HCT116 (cell line): ENCODE measurements at regions not wholly inside any gene's neighbourhood (a gene's known extent, or its start where the extent isn't known, plus 50 kb on each side); places are given as distances from the start of the nearest gene placed in this dataset.
"Not testable (repeated sequence)": the region's sequence is repeated elsewhere in the genome, so short reads cannot be mapped to it uniquely, and the experiment has no call there.

Source experiments
- ATAC-seq: fragments of 200-7000 bp; cut with Tn5 transposase; 2 replicates; pipeline ENCODE4 v1.9.1; 2020; ENCODE audit warnings: mild to moderate bottlenecking, moderate library complexity
- BruUV-seq: library from RNA; stranded (reverse); fragments of 400-500 nt; replicated peaks from 2 replicates; lab custom pipeline; 2021; lab: Mats Ljungman, UMichigan
- CTCF ChIA-PET: fragments of 300-600 bp; sonication (Branson Sonifier 250); formaldehyde crosslinking; loops from one replicate; lab custom pipeline; 2021; ENCODE audit warnings: antibody characterized with exemption; lab: Charles Lee
- POLR2A ChIA-PET: fragments of 300-600, 350-600 bp; sonication (Branson Sonifier 250); formaldehyde crosslinking; loops from one replicate; lab custom pipeline; 2021; ENCODE audit warnings: antibody characterized with exemption; lab: Charles Lee
- RAD21 ChIA-PET, 2 experiments: fragments of 300-600 bp; sonication (Branson Sonifier 250); formaldehyde crosslinking; loops; one replicate each; lab custom pipeline; 2023; ENCODE audit warnings: low total read pairs in 2 of 2; ENCODE audit not compliant: uncharacterized antibody in 2 of 2, unreplicated experiment in 2 of 2, low non-redundant PET in 1 of 2; lab: Charles Lee
- DNase-seq: peaks from one replicate; pipeline ENCODE4 v3.0.0-alpha.2; 2010; ENCODE audit warnings: low read depth, low spot score
- H2AFZ ChIP-seq: fragments of 200-600 bp; shearing (Covaris generic), sonication (generic); 2 replicates; pipeline ENCODE4 v1.6.1; 2017; ENCODE audit warnings: low read depth, mixed run types, mixed read lengths, antibody characterized with exemption, low read length; ENCODE audit not compliant: poor library complexity, severe bottlenecking
- H3K27ac ChIP-seq: 2 replicates; pipeline ENCODE4 v1.5.1; 2012; ENCODE audit warnings: low read depth, low read length
- H3K27me3 ChIP-seq: fragments of 200-600 bp; sonication (generic); 2 replicates; pipeline ENCODE4 v1.6.1; 2016; ENCODE audit warnings: mixed run types, low read length, mixed read lengths; ENCODE audit not compliant: insufficient read depth
- H3K36me3 ChIP-seq, 2 experiments: fragments of 200-500 bp in 1 of 2; fragments of 200-600 bp in 1 of 2; sonication (Bioruptor generic) in 1 of 2; sonication (generic) in 1 of 2; 2 replicates each; pipeline versions ENCODE4 v1.5.1 to v1.6.1; 2014 to 2016; ENCODE audit warnings: low read length in 2 of 2, inconsistent platforms in 1 of 2, mixed read lengths in 1 of 2, mixed run types in 1 of 2; ENCODE audit not compliant: insufficient read depth in 2 of 2, control insufficient read depth in 1 of 2
- H3K4me1 ChIP-seq, 2 experiments: fragments of 200-600 bp in 1 of 2; sonication (generic) in 1 of 2; 2 replicates each; pipeline versions ENCODE4 v1.5.1 to v1.6.1; 2012 to 2017; ENCODE audit warnings: low read length in 2 of 2, inconsistent platforms in 1 of 2, mild to moderate bottlenecking in 1 of 2, mixed read lengths in 1 of 2, mixed run types in 1 of 2, moderate library complexity in 1 of 2; ENCODE audit not compliant: insufficient read depth in 2 of 2, control insufficient read depth in 1 of 2
- H3K4me2 ChIP-seq: fragments of 200-600 bp; sonication (generic); 2 replicates; pipeline ENCODE4 v1.6.1; 2017; ENCODE audit warnings: mixed run types, low read length, mixed read lengths
- H3K4me3 ChIP-seq, 2 experiments: fragments of 200-600 bp in 1 of 2; sonication (generic) in 1 of 2; replicated peaks in 1 of 2; 2 replicates each; pipeline ENCODE4 v1.5.1; 2011 to 2016; ENCODE audit warnings: low read length in 2 of 2, control low read depth in 1 of 2, low read depth in 1 of 2, mild to moderate bottlenecking in 1 of 2, mixed read lengths in 1 of 2, mixed run types in 1 of 2
- H3K79me2 ChIP-seq: fragments of 200-600 bp; sonication (generic); 2 replicates; pipeline ENCODE4 v1.6.1; 2017; ENCODE audit warnings: mild to moderate bottlenecking, mixed run types, low read length, moderate library complexity, mixed read lengths; ENCODE audit not compliant: insufficient read depth
- H3K9ac ChIP-seq: fragments of 200-600 bp; sonication (generic); 2 replicates; pipeline ENCODE4 v1.6.1; 2016; ENCODE audit warnings: low read length, mixed read lengths
- H3K9me2 ChIP-seq: fragments of 200-600 bp; sonication (generic), shearing (Covaris generic); 2 replicates; pipeline ENCODE4 v1.6.1; 2017; ENCODE audit warnings: mixed run types, mild to moderate bottlenecking, moderate library complexity; ENCODE audit not compliant: insufficient read depth
- H3K9me3 ChIP-seq, 2 experiments: fragments of 200-500 bp in 1 of 2; fragments of 200-600 bp in 1 of 2; sonication (Bioruptor generic) in 1 of 2; sonication (generic) in 1 of 2; 2 replicates each; pipeline ENCODE4 v1.6.1; 2014 to 2017; ENCODE audit warnings: low read length in 2 of 2, mixed read lengths in 2 of 2, inconsistent platforms in 1 of 2, low read depth in 1 of 2, mild to moderate bottlenecking in 1 of 2, mixed run types in 1 of 2, moderate library complexity in 1 of 2; ENCODE audit not compliant: control insufficient read depth in 1 of 2, insufficient read depth in 1 of 2
- H4K20me1 ChIP-seq: fragments of 200-600 bp; sonication (generic), shearing (Covaris generic); 2 replicates; pipeline ENCODE4 v1.6.1; 2017; ENCODE audit warnings: mixed run types, mild to moderate bottlenecking, moderate library complexity; ENCODE audit not compliant: insufficient read depth
- CEBPB ChIP-seq: IDR thresholded peaks from 2 replicates; pipeline ENCODE4 v1.6.1; 2012; ENCODE audit warnings: low read depth
- EGR1 ChIP-seq: IDR thresholded peaks from 2 replicates; pipeline ENCODE4 v1.6.1; 2012; ENCODE audit warnings: low read depth
- EZH2 ChIP-seq: fragments of 200-600 bp; sonication (generic); IDR thresholded peaks from 2 replicates; pipeline ENCODE4 v1.6.1; 2017; ENCODE audit warnings: antibody characterized with exemption, mixed run types
- FOSL1 ChIP-seq: IDR thresholded peaks from 2 replicates; pipeline ENCODE4 v1.6.1; 2012; ENCODE audit warnings: low read depth
- MAX ChIP-seq: IDR thresholded peaks from 2 replicates; pipeline ENCODE4 v1.6.1; 2012
- POLR2A ChIP-seq: IDR thresholded peaks from 2 replicates; pipeline ENCODE4 v1.7.0; 2011; ENCODE audit warnings: borderline replicate concordance; ENCODE audit not compliant: insufficient read depth, insufficient read length; ENCODE audit errors: extremely low read depth
- POLR2AphosphoS5 ChIP-seq: IDR thresholded peaks from 2 replicates; pipeline ENCODE4 v1.6.1; 2011; ENCODE audit warnings: mild to moderate bottlenecking, low read depth, low read length, moderate library complexity
- RAD21 ChIP-seq: IDR thresholded peaks from 2 replicates; pipeline ENCODE4 v1.6.1; 2012; ENCODE audit warnings: low read depth, mild to moderate bottlenecking
- REST ChIP-seq: IDR thresholded peaks from 2 replicates; pipeline ENCODE4 v1.6.1; 2012; ENCODE audit warnings: low read depth
- SRF ChIP-seq: IDR thresholded peaks from 2 replicates; pipeline ENCODE4 v1.6.1; 2012; ENCODE audit warnings: low read depth
- YY1 ChIP-seq: IDR thresholded peaks from 2 replicates; pipeline ENCODE4 v1.6.1; 2011; ENCODE audit warnings: low read length, low read depth, moderate library complexity, mild to moderate bottlenecking; ENCODE audit not compliant: insufficient replicate concordance; ENCODE audit errors: extremely low read depth
- ZFX ChIP-seq: fragments of 450-650 bp; IDR thresholded peaks from 2 replicates; pipeline ENCODE4 v1.6.1; 2017
- ZNF274 ChIP-seq: fragments of 200-500 bp; sonication (Bioruptor generic); IDR thresholded peaks from 2 replicates; pipeline ENCODE4 v1.6.1; 2014; ENCODE audit warnings: mild to moderate bottlenecking, low read depth, low read length, inconsistent platforms
- intact Hi-C: fragments of 100-400 bp; cut with micrococcal nuclease; formaldehyde crosslinking; loops from 2 replicates; pipeline ENCODE4 v1.10.0; 2022
- TF ChIP-seq, protein P1 (sequence below), 3 experiments: fragments of 200-600 bp in 1 of 3; sonication (generic) in 1 of 3; IDR thresholded peaks in 2 of 3; conservative IDR thresholded peaks in 1 of 3; 2 replicates each; pipeline ENCODE4 v1.5.1; 2012 to 2017; ENCODE audit warnings: low read depth in 2 of 3, low read length in 2 of 3, antibody characterized with exemption in 1 of 3, borderline replicate concordance in 1 of 3, control low read depth in 1 of 3, mild to moderate bottlenecking in 1 of 3, mixed read lengths in 1 of 3, mixed run types in 1 of 3, moderate library complexity in 1 of 3; ENCODE audit not compliant: insufficient read depth in 1 of 3

- TF ChIP-seq REST, result no peak
Observed at GRCh38 chr10:20656886-20657285, 240.2 kb downstream of the NEBL start (continued).

- H3K9me3 ChIP-seq, intact Hi-C loops, RAD21 ChIA-PET, H3K9me2 ChIP-seq, H3K4me1 ChIP-seq, POLR2A ChIA-PET, H3K4me3 ChIP-seq, H3K4me2 ChIP-seq, ATAC-seq, DNase-seq, H3K36me3 ChIP-seq, CTCF ChIA-PET, H4K20me1 ChIP-seq, H3K27me3 ChIP-seq, H2AFZ ChIP-seq, H3K9ac ChIP-seq, BruUV-seq, H3K27ac ChIP-seq, H3K79me2 ChIP-seq: not testable (repeated sequence)
Observed at GRCh38 chr10:20652424-20652823, 244.7 kb downstream of the NEBL start.

DNA sequence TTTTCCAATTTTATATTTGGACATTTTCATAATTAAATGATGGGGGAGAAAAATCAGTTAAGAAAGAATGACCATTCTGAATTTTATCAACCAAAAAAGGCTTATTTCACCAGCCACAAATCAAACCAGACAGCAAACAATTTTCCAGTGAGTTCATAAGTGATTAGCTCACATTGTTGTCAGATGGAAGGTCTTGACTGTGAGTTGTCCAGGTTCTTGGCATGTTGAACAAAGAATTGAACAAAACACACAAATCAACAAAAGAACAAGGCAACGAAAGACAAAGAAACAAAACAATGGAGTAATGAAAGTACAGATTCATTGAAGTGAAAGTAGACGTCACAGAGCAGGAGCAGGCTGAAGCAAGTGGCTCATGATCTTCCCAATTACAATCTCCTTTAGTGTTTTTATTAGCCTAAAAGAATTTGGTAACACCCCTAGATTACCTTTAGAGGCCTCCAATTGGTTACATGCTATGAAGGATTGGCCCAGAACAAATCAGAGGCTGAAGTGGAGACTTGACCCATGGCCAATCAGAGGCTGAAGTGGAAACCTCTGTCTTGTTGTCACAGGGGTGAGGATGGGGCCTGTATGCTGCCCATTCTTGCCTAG is 248.7 kb downstream of the NEBL start:
- Histone ChIP-seq H2AFZ (no peak overlapping the region), H3K4me3 (no peak overlapping the region), H3K27me3 (no peaks in the 10 kb centered on the region), H4K20me1 (no peaks in the 10 kb centered on the region), H3K4me1 (no peaks in the 10 kb centered on the region), H3K9me3 (no peaks in the 10 kb centered on the region), H3K27ac (no peak overlapping the region), H3K9me2 (no peaks in the 10 kb centered on the region), H3K9ac (no peak overlapping the region), H3K36me3 (no peaks in the 10 kb centered on the region), H3K4me2 (no peak overlapping the region), H3K79me2 (no peaks in the 10 kb centered on the region)
- DNase-seq (no peak), ATAC-seq (no peak)
- RAD21 ChIA-PET, result no interaction called here
- intact Hi-C loops, result no loop called here
- TF ChIP-seq CEBPB (no peak), EZH2 (no peak), MAX (no peak), EGR1 (no peak), ZFX (no peak), ZNF274 (no peak), SRF (no peak), FOSL1 (no peak), POLR2A (no peak), YY1 (no peak), RAD21 (no peak), POLR2AphosphoS5 (no peak)
- TF ChIP-seq, protein P1, sequence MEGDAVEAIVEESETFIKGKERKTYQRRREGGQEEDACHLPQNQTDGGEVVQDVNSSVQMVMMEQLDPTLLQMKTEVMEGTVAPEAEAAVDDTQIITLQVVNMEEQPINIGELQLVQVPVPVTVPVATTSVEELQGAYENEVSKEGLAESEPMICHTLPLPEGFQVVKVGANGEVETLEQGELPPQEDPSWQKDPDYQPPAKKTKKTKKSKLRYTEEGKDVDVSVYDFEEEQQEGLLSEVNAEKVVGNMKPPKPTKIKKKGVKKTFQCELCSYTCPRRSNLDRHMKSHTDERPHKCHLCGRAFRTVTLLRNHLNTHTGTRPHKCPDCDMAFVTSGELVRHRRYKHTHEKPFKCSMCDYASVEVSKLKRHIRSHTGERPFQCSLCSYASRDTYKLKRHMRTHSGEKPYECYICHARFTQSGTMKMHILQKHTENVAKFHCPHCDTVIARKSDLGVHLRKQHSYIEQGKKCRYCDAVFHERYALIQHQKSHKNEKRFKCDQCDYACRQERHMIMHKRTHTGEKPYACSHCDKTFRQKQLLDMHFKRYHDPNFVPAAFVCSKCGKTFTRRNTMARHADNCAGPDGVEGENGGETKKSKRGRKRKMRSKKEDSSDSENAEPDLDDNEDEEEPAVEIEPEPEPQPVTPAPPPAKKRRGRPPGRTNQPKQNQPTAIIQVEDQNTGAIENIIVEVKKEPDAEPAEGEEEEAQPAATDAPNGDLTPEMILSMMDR (IDR thresholded peaks at IDR 0.05 in 2 of 3, conservative IDR thresholded peaks at IDR 0.05 in 1 of 3; ENCODE audit: borderline replicate concordance in 1 of 3, insufficient read depth in 1 of 3, low read depth in 2 of 3, low read length in 2 of 3), result no peak
- no TSS peak for BruUV-seq
- POLR2A ChIA-PET, result no interaction called here
- CTCF ChIA-PET, result no interaction called here
